Activated CD4-positive, alpha-beta memory T cell treated with anti-CD3 and anti-CD28 coated beads, Interleukin-2, amount 10 ng/mL, durations not matched to agents 7 days and 5 days (primary cell): ENCODE measurements at regions not wholly inside any gene's neighbourhood (a gene's known extent, or its start where the extent isn't known, plus 50 kb on each side); places are given as distances from the start of the nearest gene placed in this dataset.

ENCODE experiments used
- CTCF ChIA-PET: fragments of 350-600 bp; sonication (Branson Sonifier 250); formaldehyde crosslinking; loops from one replicate; lab custom pipeline; 2021; ENCODE audit warnings: antibody characterized with exemption, inconsistent platforms; lab: Charles Lee
- POLR2A ChIA-PET: fragments of 350-600 bp; sonication (Branson Sonifier 250); formaldehyde crosslinking; loops from one replicate; lab custom pipeline; 2021; ENCODE audit warnings: antibody characterized with exemption; lab: Charles Lee
- DNase-seq: peaks from one replicate; pipeline ENCODE4 v3.0.0-alpha.2; 2020
- H3K27ac Mint-ChIP-seq: one replicate; pipeline ENCODE4 v1.8.0; 2021; ENCODE audit warnings: mild to moderate bottlenecking, mixed read lengths
- H3K27me3 Mint-ChIP-seq: one replicate; pipeline ENCODE4 v1.8.0; 2021; ENCODE audit warnings: mixed read lengths
- H3K36me3 Mint-ChIP-seq: one replicate; pipeline ENCODE4 v1.8.0; 2021; ENCODE audit warnings: low read depth, mixed read lengths
- H3K4me1 Mint-ChIP-seq: one replicate; pipeline ENCODE4 v1.8.0; 2021; ENCODE audit warnings: mixed read lengths
- H3K4me3 Mint-ChIP-seq: one replicate; pipeline ENCODE4 v1.8.0; 2021; ENCODE audit warnings: mild to moderate bottlenecking, mixed read lengths
- H3K9me3 Mint-ChIP-seq: one replicate; pipeline ENCODE4 v1.8.0; 2021; ENCODE audit warnings: mixed read lengths

GRCh38 chr2:57160976-57161375 lies 885.6 kb upstream of the VRK2 start:
- H3K4me3 Mint-ChIP-seq, result no peak overlapping the region
- no peaks in the 10 kb centered on the region for H3K4me1 Mint-ChIP-seq
- no peaks in the 10 kb centered on the region for H3K27me3 Mint-ChIP-seq
- CTCF ChIA-PET, result no interaction called here
- no peak overlapping the region for H3K27ac Mint-ChIP-seq
- POLR2A ChIA-PET, result no interaction called here
- peaks cover 3% of the 10 kb centered on the region for H3K9me3 Mint-ChIP-seq
- no peak for DNase-seq
- no peaks in the 10 kb centered on the region for H3K36me3 Mint-ChIP-seq

GRCh38 chr2:57177176-57177575 lies 869.4 kb upstream of the VRK2 start:
- Mint-ChIP-seq H3K27me3 (no peaks in the 10 kb centered on the region), H3K27ac (no peak overlapping the region), H3K36me3 (no peaks in the 10 kb centered on the region), H3K4me3 (no peak overlapping the region), H3K9me3 (peaks cover 4% of the 10 kb centered on the region), H3K4me1 (no peaks in the 10 kb centered on the region)
- ChIA-PET POLR2A (no interaction called here), CTCF (no interaction called here)
- DNase-seq, result no peak

- ChIA-PET CTCF (no interaction called here), POLR2A (no interaction called here)
- no peaks in the 10 kb centered on the region for H3K27me3 Mint-ChIP-seq
- H3K9me3 Mint-ChIP-seq, result no peaks in the 10 kb centered on the region
- H3K27ac Mint-ChIP-seq, result no peak overlapping the region
- H3K4me3 Mint-ChIP-seq, result no peak overlapping the region
- no peaks in the 10 kb centered on the region for H3K36me3 Mint-ChIP-seq
- no peak for DNase-seq
- no peaks in the 10 kb centered on the region for H3K4me1 Mint-ChIP-seq
Measured at GRCh38 chr2:57180042-57180567, 866.5 kb upstream of the VRK2 start.

GRCh38 chr2:57180678-57181077 lies 865.9 kb upstream of the VRK2 start:
- POLR2A ChIA-PET, result no interaction called here
- no peak for DNase-seq
- no peak overlapping the region for H3K27ac Mint-ChIP-seq
- no peaks in the 10 kb centered on the region for H3K36me3 Mint-ChIP-seq
- no peak overlapping the region for H3K4me3 Mint-ChIP-seq
- no peaks in the 10 kb centered on the region for H3K9me3 Mint-ChIP-seq
- H3K27me3 Mint-ChIP-seq, result no peaks in the 10 kb centered on the region
- CTCF ChIA-PET, result no interaction called here
- H3K4me1 Mint-ChIP-seq, result no peaks in the 10 kb centered on the region

GRCh38 chr2:57181315-57182038 lies 865.1 kb upstream of the VRK2 start:
- CTCF ChIA-PET, result no interaction called here

GRCh38 chr2:57182916-57183315 lies 863.7 kb upstream of the VRK2 start:
- Mint-ChIP-seq H3K27me3 (no peaks in the 10 kb centered on the region), H3K27ac (no peak overlapping the region), H3K4me1 (no peaks in the 10 kb centered on the region), H3K4me3 (no peak overlapping the region), H3K9me3 (no peaks in the 10 kb centered on the region), H3K36me3 (no peaks in the 10 kb centered on the region)
- no peak for DNase-seq
- POLR2A ChIA-PET, result no interaction called here
- CTCF ChIA-PET, result no interaction called here

More at GRCh38 chr2:57181315-57182038, 865.1 kb upstream of the VRK2 start:
- no peaks in the 10 kb centered on the region for H3K9me3 Mint-ChIP-seq
- no peak for DNase-seq
- H3K27me3 Mint-ChIP-seq, result no peaks in the 10 kb centered on the region
- no peaks in the 10 kb centered on the region for H3K4me1 Mint-ChIP-seq
- POLR2A ChIA-PET, result no interaction called here
- H3K27ac Mint-ChIP-seq, result no peak overlapping the region
- no peaks in the 10 kb centered on the region for H3K36me3 Mint-ChIP-seq
- no peak overlapping the region for H3K4me3 Mint-ChIP-seq

- no peaks in the 10 kb centered on the region for H3K27me3 Mint-ChIP-seq
- CTCF ChIA-PET, result no interaction called here
- H3K4me3 Mint-ChIP-seq, result no peak overlapping the region
- no peak for DNase-seq
- POLR2A ChIA-PET, result no interaction called here
- no peak overlapping the region for H3K27ac Mint-ChIP-seq
- H3K36me3 Mint-ChIP-seq, result no peaks in the 10 kb centered on the region
- H3K9me3 Mint-ChIP-seq, result no peaks in the 10 kb centered on the region
- H3K4me1 Mint-ChIP-seq, result no peaks in the 10 kb centered on the region
Measured at GRCh38 chr2:57185568-57185967, 861.0 kb upstream of the VRK2 start.

GRCh38 chr2:57190007-57190406 lies 856.6 kb upstream of the VRK2 start:
- no peak for DNase-seq
- H3K4me1 Mint-ChIP-seq, result no peaks in the 10 kb centered on the region
- POLR2A ChIA-PET, result no interaction called here
- H3K27ac Mint-ChIP-seq, result no peak overlapping the region
- no peak overlapping the region for H3K4me3 Mint-ChIP-seq
- H3K36me3 Mint-ChIP-seq, result no peaks in the 10 kb centered on the region
- H3K9me3 Mint-ChIP-seq, result peaks cover 7% of the 10 kb centered on the region
- CTCF ChIA-PET, result no interaction called here
- H3K27me3 Mint-ChIP-seq, result no peaks in the 10 kb centered on the region

- Mint-ChIP-seq H3K27me3 (no peaks in the 10 kb centered on the region), H3K4me3 (no peak overlapping the region)
- POLR2A ChIA-PET, result no interaction called here
Measured at GRCh38 chr2:57199663-57200062, 846.9 kb upstream of the VRK2 start.

GRCh38 chr2:57204364-57204763 lies 842.2 kb upstream of the VRK2 start:
- CTCF ChIA-PET, result no interaction called here
- Mint-ChIP-seq H3K27me3 (no peaks in the 10 kb centered on the region), H3K9me3 (peaks cover 4% of the 10 kb centered on the region)

More at GRCh38 chr2:57199663-57200062, 846.9 kb upstream of the VRK2 start:
- Mint-ChIP-seq H3K27ac (no peak overlapping the region), H3K36me3 (no peaks in the 10 kb centered on the region), H3K9me3 (peaks cover 16% of the 10 kb centered on the region), H3K4me1 (no peaks in the 10 kb centered on the region)
- DNase-seq, result no peak
- CTCF ChIA-PET, result no interaction called here

GRCh38 chr2:57205241-57205640 lies 841.4 kb upstream of the VRK2 start:
- H3K27ac Mint-ChIP-seq, result no peak overlapping the region
- no peaks in the 10 kb centered on the region for H3K27me3 Mint-ChIP-seq
- CTCF ChIA-PET, result no interaction called here
- no peak overlapping the region for H3K4me3 Mint-ChIP-seq
- H3K9me3 Mint-ChIP-seq, result peaks cover 4% of the 10 kb centered on the region
- POLR2A ChIA-PET, result no interaction called here
- DNase-seq, result no peak
- no peaks in the 10 kb centered on the region for H3K4me1 Mint-ChIP-seq
- H3K36me3 Mint-ChIP-seq, result no peaks in the 10 kb centered on the region

More at GRCh38 chr2:57204364-57204763, 842.2 kb upstream of the VRK2 start:
- no peak overlapping the region for H3K27ac Mint-ChIP-seq
- no peak for DNase-seq
- POLR2A ChIA-PET, result no interaction called here
- no peak overlapping the region for H3K4me3 Mint-ChIP-seq
- no peaks in the 10 kb centered on the region for H3K4me1 Mint-ChIP-seq
- no peaks in the 10 kb centered on the region for H3K36me3 Mint-ChIP-seq

GRCh38 chr2:57207191-57207590 lies 839.4 kb upstream of the VRK2 start:
- CTCF ChIA-PET, result no interaction called here
- DNase-seq, result no peak
- Mint-ChIP-seq H3K9me3 (peaks cover 5% of the 10 kb centered on the region), H3K4me3 (no peak overlapping the region), H3K36me3 (no peaks in the 10 kb centered on the region), H3K27me3 (no peaks in the 10 kb centered on the region), H3K4me1 (no peaks in the 10 kb centered on the region), H3K27ac (no peak overlapping the region)
- POLR2A ChIA-PET, result no interaction called here

- no peak for DNase-seq
- no peaks in the 10 kb centered on the region for H3K36me3 Mint-ChIP-seq
- no peaks in the 10 kb centered on the region for H3K4me1 Mint-ChIP-seq
- ChIA-PET CTCF (no interaction called here), POLR2A (no interaction called here)
- H3K9me3 Mint-ChIP-seq, result peaks cover 13% of the 10 kb centered on the region
- no peaks in the 10 kb centered on the region for H3K27me3 Mint-ChIP-seq
- H3K4me3 Mint-ChIP-seq, result no peak overlapping the region
- H3K27ac Mint-ChIP-seq, result no peak overlapping the region
Measured at GRCh38 chr2:57209799-57210198, 836.8 kb upstream of the VRK2 start.

GRCh38 chr2:57210855-57211254 lies 835.8 kb upstream of the VRK2 start:
- Mint-ChIP-seq H3K27me3 (no peaks in the 10 kb centered on the region), H3K27ac (no peak overlapping the region)
- CTCF ChIA-PET, result no interaction called here

More at GRCh38 chr2:57210855-57211254, 835.8 kb upstream of the VRK2 start:
- Mint-ChIP-seq H3K4me3 (no peak overlapping the region), H3K9me3 (peaks cover 13% of the 10 kb centered on the region), H3K36me3 (no peaks in the 10 kb centered on the region), H3K4me1 (no peaks in the 10 kb centered on the region)
- DNase-seq, result no peak
- POLR2A ChIA-PET, result no interaction called here
